RWPE1 (cell line): ENCODE measurements at regions not wholly inside any gene's neighbourhood (a gene's known extent, or its start where the extent isn't known, plus 50 kb on each side); places are given as distances from the start of the nearest gene placed in this dataset.
"Not testable (repeated sequence)": the region's sequence is repeated elsewhere in the genome, so short reads cannot be mapped to it uniquely, and the experiment has no call there.

ENCODE experiments used
- CTCF ChIA-PET: fragments of 350-600 bp; sonication (Branson Sonifier 250); formaldehyde crosslinking; extraction: SDS; loops from one replicate; lab custom pipeline; 2021; lab: Yijun Ruan, JAX
- POLR2A ChIA-PET: fragments of 400-600 bp; formaldehyde crosslinking; extraction: SDS; loops from one replicate; lab custom pipeline; 2020; ENCODE audit warnings: antibody characterized with exemption; ENCODE audit not compliant: low non-redundant PET; lab: Yijun Ruan, JAX
- DNase-seq: peaks from one replicate; pipeline ENCODE4 v3.0.0; 2012; ENCODE audit warnings: low spot score
- H3K27ac ChIP-seq: fragments of 450-650 bp; 2 replicates; pipeline ENCODE4 v1.5.1; 2017
- TF ChIP-seq, protein P1 (sequence below): fragments of 450-650 bp; conservative IDR thresholded peaks from 2 replicates; pipeline ENCODE4 v1.5.1; 2017; ENCODE audit warnings: low read depth, mild to moderate bottlenecking

DNA sequence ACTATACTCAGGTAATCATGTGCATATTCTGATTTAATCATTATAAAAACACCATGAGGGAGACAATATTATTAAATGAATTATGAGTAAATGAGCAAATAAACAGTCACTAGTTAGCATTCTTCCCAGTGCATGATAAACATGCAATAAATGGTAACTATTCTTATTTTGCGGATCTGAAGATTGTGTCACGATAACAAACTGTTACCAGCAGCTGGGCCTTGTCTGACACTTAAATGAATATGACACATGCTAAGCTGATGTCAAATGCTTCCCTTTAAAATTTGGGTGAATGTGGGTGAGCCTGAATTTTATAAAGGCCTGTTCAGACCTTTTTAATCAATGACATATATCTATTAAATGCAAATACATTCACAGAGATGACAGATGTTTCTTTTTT lies 68.2 kb upstream of the KIT start:
- H3K27ac ChIP-seq: no peak overlapping the region
- TF ChIP-seq, protein P1, sequence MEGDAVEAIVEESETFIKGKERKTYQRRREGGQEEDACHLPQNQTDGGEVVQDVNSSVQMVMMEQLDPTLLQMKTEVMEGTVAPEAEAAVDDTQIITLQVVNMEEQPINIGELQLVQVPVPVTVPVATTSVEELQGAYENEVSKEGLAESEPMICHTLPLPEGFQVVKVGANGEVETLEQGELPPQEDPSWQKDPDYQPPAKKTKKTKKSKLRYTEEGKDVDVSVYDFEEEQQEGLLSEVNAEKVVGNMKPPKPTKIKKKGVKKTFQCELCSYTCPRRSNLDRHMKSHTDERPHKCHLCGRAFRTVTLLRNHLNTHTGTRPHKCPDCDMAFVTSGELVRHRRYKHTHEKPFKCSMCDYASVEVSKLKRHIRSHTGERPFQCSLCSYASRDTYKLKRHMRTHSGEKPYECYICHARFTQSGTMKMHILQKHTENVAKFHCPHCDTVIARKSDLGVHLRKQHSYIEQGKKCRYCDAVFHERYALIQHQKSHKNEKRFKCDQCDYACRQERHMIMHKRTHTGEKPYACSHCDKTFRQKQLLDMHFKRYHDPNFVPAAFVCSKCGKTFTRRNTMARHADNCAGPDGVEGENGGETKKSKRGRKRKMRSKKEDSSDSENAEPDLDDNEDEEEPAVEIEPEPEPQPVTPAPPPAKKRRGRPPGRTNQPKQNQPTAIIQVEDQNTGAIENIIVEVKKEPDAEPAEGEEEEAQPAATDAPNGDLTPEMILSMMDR: no peak
- POLR2A ChIA-PET: no interaction called here
- CTCF ChIA-PET: no interaction called here
- DNase-seq: no peak

DNA sequence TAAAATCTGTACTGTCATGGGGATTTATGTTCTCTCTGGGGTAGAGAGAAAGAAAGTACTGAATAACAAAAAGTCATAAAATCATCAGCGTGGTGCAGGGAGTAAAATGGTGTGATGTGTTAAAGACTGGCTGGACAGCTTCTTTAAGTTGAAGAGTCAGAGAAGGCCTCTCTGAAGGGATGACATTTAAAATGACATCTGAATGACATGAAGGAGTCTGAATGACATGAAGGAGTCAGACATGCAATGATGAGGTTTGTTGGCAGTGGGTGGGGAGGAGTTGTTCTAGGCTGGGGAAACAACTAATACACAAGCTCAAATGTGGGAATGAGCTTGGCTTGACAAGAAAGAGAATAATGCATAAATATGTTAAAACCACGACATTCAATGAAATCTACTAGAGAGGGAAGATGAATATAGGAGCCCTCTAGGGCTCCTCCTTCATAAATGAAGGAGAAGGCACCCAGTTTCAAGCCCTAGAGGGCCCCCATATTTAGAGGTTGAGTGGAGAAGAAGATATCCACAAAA lies 63.9 kb upstream of the KIT start:
- TF ChIP-seq, protein P1: no peak
- POLR2A ChIA-PET: no interaction called here
- no peak overlapping the region for H3K27ac ChIP-seq
- CTCF ChIA-PET: interaction anchor here (1.1 kb wide), 1 partner anchor 20 kb away, joined by 3 read pairs; no protein-coding TSS in a partner anchor
- DNase-seq: no peak

DNA sequence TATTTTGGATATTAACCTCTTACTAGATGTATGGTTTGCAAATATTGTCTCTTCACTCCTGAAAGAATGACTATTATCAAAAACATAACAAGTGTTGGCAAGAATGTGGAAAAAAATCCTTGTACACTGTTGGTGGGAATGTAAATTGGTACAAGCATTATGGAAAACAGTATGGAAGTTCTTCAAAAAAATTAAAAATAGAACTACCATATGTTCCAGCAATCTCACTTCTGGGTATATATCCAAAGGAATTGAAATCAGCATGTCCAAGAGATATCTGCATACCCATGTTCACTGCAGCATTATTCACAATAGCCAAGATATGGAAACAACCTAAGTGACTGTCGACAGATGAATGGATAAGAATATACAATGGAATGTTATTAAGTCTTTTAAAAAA lies 61.6 kb upstream of the KIT start:
- POLR2A ChIA-PET: no interaction called here
- no peak overlapping the region for H3K27ac ChIP-seq
- no peak for DNase-seq
- CTCF ChIA-PET: no interaction called here
- TF ChIP-seq, protein P1: no peak

DNA sequence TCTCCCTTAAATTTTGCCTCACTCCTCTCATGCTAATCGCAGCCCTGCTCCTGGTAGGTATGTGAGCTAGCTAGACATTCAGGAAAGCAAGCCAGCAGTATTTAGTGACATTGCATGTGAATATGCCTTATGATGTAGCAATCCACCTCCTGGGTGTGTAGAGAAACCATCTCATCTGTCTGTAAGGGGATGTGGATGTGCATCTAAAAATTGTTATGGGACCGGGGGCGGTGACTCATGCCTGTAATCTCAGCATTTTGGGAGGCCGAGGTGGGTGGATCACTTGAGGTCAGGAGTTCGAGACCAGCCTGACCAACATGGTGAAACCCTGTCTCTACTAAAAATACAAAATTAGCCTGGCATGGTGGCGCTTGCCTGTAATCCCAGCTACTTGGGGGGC lies 60.1 kb upstream of the KIT start:
- DNase-seq, POLR2A ChIA-PET, H3K27ac ChIP-seq: not testable (repeated sequence)
- CTCF ChIA-PET: interaction anchor here (0.7 kb wide), 1 partner anchor 68 kb away, joined by 4 read pairs; no protein-coding TSS in a partner anchor

DNA sequence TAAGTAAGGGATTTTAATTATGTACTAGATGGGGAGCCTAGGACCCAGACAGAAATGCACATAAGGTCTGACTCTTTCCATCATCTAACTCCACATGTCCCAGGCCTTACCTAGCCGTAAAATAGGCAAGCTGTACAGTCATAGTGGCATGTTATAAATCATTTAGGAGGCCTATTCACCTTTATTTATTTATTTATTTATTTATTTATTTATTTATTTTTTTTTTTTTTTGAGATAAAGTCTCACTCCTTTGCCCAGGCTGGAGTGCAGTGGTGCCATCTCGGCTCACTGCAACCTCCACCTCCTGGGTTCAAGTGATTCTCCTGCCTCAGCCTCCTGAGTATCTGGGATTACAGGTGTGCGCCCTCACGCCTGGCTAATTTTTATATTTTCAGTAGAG lies 55.6 kb upstream of the KIT start:
- H3K27ac ChIP-seq, CTCF ChIA-PET, POLR2A ChIA-PET, DNase-seq: not testable (repeated sequence)

DNA sequence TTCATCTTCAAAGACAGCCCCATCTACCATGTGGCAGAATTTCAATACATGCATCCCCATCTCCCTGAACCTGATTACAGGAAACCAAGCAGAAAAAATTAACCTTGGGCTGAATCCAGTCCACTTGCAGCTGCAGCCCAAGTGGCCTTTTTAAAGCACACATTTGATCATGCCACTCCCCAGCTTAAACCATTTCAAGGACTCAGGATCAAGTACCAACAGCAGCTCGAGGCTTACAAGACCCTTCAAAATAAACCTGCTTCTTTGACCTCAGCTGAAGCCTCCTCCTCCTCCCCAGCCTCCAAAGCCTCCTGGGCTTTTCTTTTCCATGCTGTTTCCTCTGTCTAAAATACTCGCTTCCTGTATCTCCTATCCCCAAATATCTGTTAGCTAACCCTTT lies 50.7 kb upstream of the KIT start:
- TF ChIP-seq, protein P1: no peak
- no peak overlapping the region for H3K27ac ChIP-seq
- POLR2A ChIA-PET: no interaction called here
- CTCF ChIA-PET: no interaction called here
- DNase-seq: no peak

DNA sequence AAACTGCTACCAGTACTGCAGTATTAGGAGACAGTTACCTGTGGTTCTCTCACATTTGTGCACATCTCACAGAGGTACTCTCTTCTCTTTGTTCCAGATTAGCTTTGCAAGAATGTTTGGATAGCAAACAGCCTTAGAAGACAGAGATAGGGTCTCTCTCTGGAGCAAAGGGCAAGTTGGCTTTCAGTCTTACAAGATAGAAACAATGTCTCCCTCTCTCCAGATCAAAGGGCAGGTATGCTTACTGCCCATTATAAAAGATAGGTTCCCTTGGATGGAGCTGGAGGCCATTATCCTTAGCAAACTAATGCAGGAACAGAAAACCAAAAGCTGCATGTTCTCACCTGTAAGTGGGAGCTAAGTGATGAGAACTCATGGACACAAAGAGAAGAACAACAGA lies 50.2 kb upstream of the KIT start:
- TF ChIP-seq, protein P1: no peak
- H3K27ac ChIP-seq: no peak overlapping the region
- ChIA-PET CTCF (no interaction called here), POLR2A (no interaction called here)
- no peak for DNase-seq
